Heart right ventricle (tissue), 16 donors: ENCODE measurements at regions not wholly inside any gene's neighbourhood (a gene's known extent, or its start where the extent isn't known, plus 50 kb on each side); places are given as distances from the start of the nearest gene placed in this dataset.
A peak's percentile ranks its signal among the peaks of the same experiment; 100 is the strongest.

ENCODE experiments used
- ATAC-seq, 8 donors: fragments of 200-7000 bp; cut with Tn5 transposase; one replicate each; pipeline ENCODE4 v1.9.1; 2020; ENCODE audit warnings: mild to moderate bottlenecking in 8 of 8, moderate library complexity in 8 of 8, moderate number of reproducible peaks in 1 of 8
- DNase-seq, 2 donors: peaks; one replicate each; pipeline ENCODE4 v3.0.0-alpha.2; 2020
- H3K27ac ChIP-seq, 10 donors: fragments of 200-600 bp; sonication (generic) in 2 of 10; one replicate each; pipeline versions ENCODE4 v1.5.0 to v1.8.0; 2020 to 2022; ENCODE audit warnings: mild to moderate bottlenecking in 3 of 10
- H3K27me3 ChIP-seq, 7 donors: fragments of 200-600 bp; one replicate each; pipeline ENCODE4 v1.8.0; 2021 to 2022; ENCODE audit warnings: mild to moderate bottlenecking in 2 of 7
- H3K36me3 ChIP-seq, 9 donors: fragments of 200-600 bp; sonication (generic) in 1 of 9; one replicate each; pipeline versions ENCODE4 v1.5.0 to v1.8.0; 2020 to 2022; ENCODE audit warnings: mild to moderate bottlenecking in 2 of 9
- H3K4me1 ChIP-seq, 9 donors: fragments of 200-600 bp; sonication (generic) in 1 of 9; one replicate each; pipeline versions ENCODE4 v1.5.0 to v1.8.0; 2020 to 2022; ENCODE audit warnings: mild to moderate bottlenecking in 4 of 9
- H3K4me3 ChIP-seq, 10 donors: fragments of 200-600 bp; sonication (generic) in 2 of 10; one replicate each; pipeline versions ENCODE4 v1.5.0 to v1.8.0; 2020 to 2022; ENCODE audit warnings: mild to moderate bottlenecking in 7 of 10, moderate library complexity in 2 of 10
- H3K9me3 ChIP-seq, 11 donors: fragments of 200-600 bp in 10 of 11; sonication (generic) in 2 of 11; one replicate each; pipeline versions ENCODE4 v1.5.0 to v1.8.0; 2013 to 2022; ENCODE audit warnings: mild to moderate bottlenecking in 2 of 11, control low read depth in 1 of 11, moderate library complexity in 1 of 11
- WGBS, 2 donors: extraction: QIAGEN DNeasy Blood & Tissue Kit; methylation state at CpG; one replicate each; pipeline ENCODE4 v1.1.7; 2013; ENCODE audit warnings: inconsistent platforms in 1 of 2; 5-methylcytosine and 5-hydroxymethylcytosine counted together
- intact Hi-C, 10 donors: fragments of 100-400 bp; cut with DNase I; formaldehyde crosslinking; loops; one replicate each; pipeline versions ENCODE4 v1.11.1 to v1.14.2; 2022
- TF ChIP-seq, protein P1 (sequence below), 9 donors: fragments of 200-600 bp; sonication (generic) in 2 of 9; IDR thresholded peaks; one replicate each; pipeline versions ENCODE4 v1.5.0 to v1.8.0; 2021 to 2022; ENCODE audit warnings: antibody characterized with exemption in 9 of 9, mild to moderate bottlenecking in 5 of 9, moderate library complexity in 1 of 9
- donor health status: Arrhythmogenic right ventricular cardiomyopathy.
- donor health status: ischemic (EF 13 %, LVEDD 7.1; RV severe dilation, severe dysfunction).
- donor health status: healthy with polysubstance abuse.
- donor health status: DM: no; HTN: yes; CAD: no.
- donor health status: DM: no; HTN: no; CAD: no.
- donor health status: ischemic (EF 25% LVEDD 6.9; RV normal size, moderate dysfunction).
- donor health status: ischemic (EF 25% LVEDD 5.7; RV mildly dilated, moderate dysfunction).
- donor health status: healthy.
- donor health status: DM: yes; HTN: yes; CAD: no.
- donor health status: Ischemic cardiomyopathy.
- donor health status: ischemic (EF 35%, LVEDD 5.7; RV mildly dilated, moderate dysfunction).
- donor health status: nonischemic (EF 11% LVEDD 7.7; RV severe dilation, severe dysfunction).
- donor health status: DM: yes; HTN: yes; CAD: no.
- donor health status: PGD.
- donor health status: ischemic (EF 29% LVEDD 5.4; RV normal size, mild dysfunction).
- donor health status: nonischemic (EF 23%, LVEDD 6.1; RV moderate dilation, normal function).

DNA sequence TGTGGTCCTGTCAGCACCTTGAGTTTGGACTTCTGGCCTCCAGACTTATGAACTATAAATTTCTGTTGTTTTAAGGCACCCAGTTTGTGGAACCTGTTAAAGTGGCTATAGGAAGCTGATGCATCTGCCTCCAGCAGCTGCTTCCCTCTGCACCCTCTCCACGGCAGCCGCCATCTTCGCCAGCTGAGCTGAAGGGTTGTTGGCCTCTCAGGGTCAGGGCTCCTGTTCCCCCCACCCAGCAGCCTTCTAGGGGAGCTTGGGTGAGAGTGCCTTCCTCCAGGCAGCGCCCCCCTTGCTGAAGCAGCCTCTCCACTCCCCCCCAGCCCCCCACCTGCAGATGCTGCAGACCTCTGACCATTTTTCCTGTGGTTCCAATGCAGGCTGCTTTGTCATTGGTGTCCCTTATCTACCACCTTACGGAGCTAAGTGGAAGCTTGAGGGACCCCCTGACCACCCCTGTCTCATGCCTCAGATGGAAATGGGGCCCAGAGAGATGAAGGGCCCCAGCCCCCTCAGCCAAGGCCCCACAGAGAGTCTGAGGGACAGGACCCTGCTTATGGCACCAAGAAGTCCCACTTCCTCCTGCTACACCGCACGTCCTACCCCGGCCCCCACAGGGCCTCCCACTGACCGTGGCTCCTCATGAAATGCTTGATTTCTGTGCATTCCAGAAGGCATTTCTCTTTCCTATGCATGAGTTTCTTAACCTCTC, 61.4 kb upstream of the TLE3 start:
- intact Hi-C loops = loop anchor here in 1 of 10 donors (5.0 kb wide), 1 partner anchor 62 kb away; the partner anchor contains the start of gene TLE3
- H3K27ac ChIP-seq = no peak overlapping the region
- H3K4me1 ChIP-seq = peaks cover 20 to 58% (median 43%) of the 10 kb centered on the region in 9 donors
- WGBS, 2 donors = 82 to 94% methylated on average over 9 of the region's 9 CpGs
- DNase-seq (no peak), ATAC-seq (no peak)
- H3K27me3 ChIP-seq = peaks cover 0 to 6% (median 0%) of the 10 kb centered on the region in 7 donors
- TF ChIP-seq, protein P1, sequence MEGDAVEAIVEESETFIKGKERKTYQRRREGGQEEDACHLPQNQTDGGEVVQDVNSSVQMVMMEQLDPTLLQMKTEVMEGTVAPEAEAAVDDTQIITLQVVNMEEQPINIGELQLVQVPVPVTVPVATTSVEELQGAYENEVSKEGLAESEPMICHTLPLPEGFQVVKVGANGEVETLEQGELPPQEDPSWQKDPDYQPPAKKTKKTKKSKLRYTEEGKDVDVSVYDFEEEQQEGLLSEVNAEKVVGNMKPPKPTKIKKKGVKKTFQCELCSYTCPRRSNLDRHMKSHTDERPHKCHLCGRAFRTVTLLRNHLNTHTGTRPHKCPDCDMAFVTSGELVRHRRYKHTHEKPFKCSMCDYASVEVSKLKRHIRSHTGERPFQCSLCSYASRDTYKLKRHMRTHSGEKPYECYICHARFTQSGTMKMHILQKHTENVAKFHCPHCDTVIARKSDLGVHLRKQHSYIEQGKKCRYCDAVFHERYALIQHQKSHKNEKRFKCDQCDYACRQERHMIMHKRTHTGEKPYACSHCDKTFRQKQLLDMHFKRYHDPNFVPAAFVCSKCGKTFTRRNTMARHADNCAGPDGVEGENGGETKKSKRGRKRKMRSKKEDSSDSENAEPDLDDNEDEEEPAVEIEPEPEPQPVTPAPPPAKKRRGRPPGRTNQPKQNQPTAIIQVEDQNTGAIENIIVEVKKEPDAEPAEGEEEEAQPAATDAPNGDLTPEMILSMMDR (IDR thresholded peaks at IDR 0.05) = no peak
- H3K9me3 ChIP-seq = peaks cover 0 to 3% (median 0%) of the 10 kb centered on the region in 11 donors
- no peak overlapping the region for H3K4me3 ChIP-seq
- H3K36me3 ChIP-seq = no peaks in the 10 kb centered on the region

DNA sequence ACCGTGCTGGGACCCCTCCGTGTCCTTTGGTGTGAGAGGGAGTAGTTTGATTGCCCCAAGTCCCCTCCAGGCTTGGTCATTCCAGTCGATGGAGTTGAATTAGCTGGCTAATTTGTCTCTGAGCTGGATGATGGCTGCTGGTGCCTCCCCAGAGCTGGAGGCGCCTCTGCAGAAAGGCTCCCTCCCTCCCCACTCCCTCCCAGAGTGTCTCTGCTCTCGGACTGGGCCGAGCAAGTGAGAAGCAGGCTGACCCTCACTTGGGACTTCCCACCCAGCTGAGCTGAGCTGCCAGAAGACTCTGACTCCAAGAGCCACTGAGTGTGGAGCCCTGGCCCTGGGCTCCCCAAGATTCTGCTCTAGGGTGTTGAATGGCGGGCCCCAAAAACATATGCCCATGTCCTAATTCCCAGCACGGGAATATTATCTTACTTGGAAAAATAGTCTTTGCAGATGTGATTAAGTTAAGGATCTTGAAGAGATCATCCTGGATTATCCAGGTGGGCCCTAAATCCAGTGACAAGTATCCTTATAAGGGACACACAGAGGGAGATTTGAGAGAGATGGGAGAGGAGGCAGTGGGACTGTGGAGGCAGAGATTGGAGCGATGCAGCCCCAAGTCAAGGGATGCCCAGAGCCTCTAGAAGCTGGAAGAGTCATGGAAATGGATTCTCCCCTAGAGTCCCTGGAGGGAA, 60.7 kb upstream of the TLE3 start:
- Histone ChIP-seq H3K27me3 (peaks cover 0 to 6% (median 0%) of the 10 kb centered on the region in 7 donors), H3K27ac (no peak overlapping the region), H3K36me3 (no peaks in the 10 kb centered on the region), H3K4me3 (no peak overlapping the region), H3K4me1 (peaks cover 25 to 65% (median 50%) of the 10 kb centered on the region in 9 donors), H3K9me3 (no peaks in the 10 kb centered on the region)
- 97 to 98% methylated on average over 9 of the region's 9 CpGs for WGBS, 2 donors
- DNase-seq (no peak), ATAC-seq (no peak)
- intact Hi-C loops = loop anchor here in 1 of 10 donors (5.0 kb wide), 1 partner anchor 61 kb away; the partner anchor contains the start of gene TLE3
- TF ChIP-seq, protein P1 (IDR thresholded peaks at IDR 0.05) = no peak

GRCh38 chr15:70156671-70157271, 59.1 kb upstream of the TLE3 start:
- Histone ChIP-seq H3K27ac (no peak overlapping the region), H3K4me3 (no peak overlapping the region), H3K4me1 (peaks cover 28 to 77% (median 61%) of the 10 kb centered on the region in 9 donors), H3K9me3 (no peaks in the 10 kb centered on the region), H3K36me3 (no peaks in the 10 kb centered on the region), H3K27me3 (peaks cover 0 to 6% (median 0%) of the 10 kb centered on the region in 7 donors)
- ATAC-seq = peak in 7 of 8 donors; percentile 26 to 68 (median 59)
- peak; percentile 43 to 61 for DNase-seq
- 32 to 35% methylated on average over 17 of the region's 17 CpGs for WGBS, 2 donors
- intact Hi-C loops = loop anchor here in 1 of 10 donors (5.0 kb wide), 1 partner anchor 59 kb away; the partner anchor contains the start of gene TLE3
- TF ChIP-seq, protein P1 (IDR thresholded peaks at IDR 0.05) = no peak

GRCh38 chr15:70154718-70155347, 57.1 kb upstream of the TLE3 start:
- no peak for DNase-seq

More at GRCh38 chr15:70154718-70155347, 57.1 kb upstream of the TLE3 start:
- Histone ChIP-seq H3K36me3 (no peaks in the 10 kb centered on the region), H3K27ac (peak overlapping the region in 3 of 10 donors; percentile 19 to 70 (median 32)), H3K4me1 (peaks cover 24 to 65% (median 52%) of the 10 kb centered on the region in 9 donors), H3K27me3 (peaks cover 0 to 5% (median 0%) of the 10 kb centered on the region in 7 donors), H3K9me3 (no peaks in the 10 kb centered on the region), H3K4me3 (no peak overlapping the region)
- ATAC-seq = peak in 6 of 8 donors; percentile 22 to 45 (median 38)
- TF ChIP-seq, protein P1 (IDR thresholded peaks at IDR 0.05) = no peak
- intact Hi-C loops = loop anchor here in 1 of 10 donors (5.0 kb wide), 1 partner anchor 58 kb away; the partner anchor contains the start of gene TLE3
- WGBS, 2 donors = 66 to 69% methylated on average over 12 of the region's 12 CpGs
